ENCODE measurements at regions not wholly inside any gene's neighbourhood (a gene's known extent, or its start where the extent isn't known, plus 50 kb on each side); places are given as distances from the start of the nearest gene placed in this dataset.

GRCh38 chr6:33959329-33959651 is 155.5 kb upstream of the MLN start:
- Histone ChIP-seq H3K27me3 (no peaks in the 10 kb centered on the region), H3K9me3 (no peaks in the 10 kb centered on the region), H3K36me3 (no peaks in the 10 kb centered on the region), H3K4me1 (no peaks in the 10 kb centered on the region), H3K4me3 (no peak overlapping the region), H3K27ac (no peak overlapping the region)
- no peak for TF ChIP-seq CTCF (IDR thresholded peaks at IDR 0.05)
- no peak for TF ChIP-seq POLR2A (IDR thresholded peaks at IDR 0.05)
- no peak for TF ChIP-seq POLR2AphosphoS5 (IDR thresholded peaks at IDR 0.05)
- no peak for DNase-seq (ENCODE audit: low spot score in 2 of 2)
- intact Hi-C loops (cut with DNase I; ENCODE audit: low total_unique reads), result no loop called here

- Histone ChIP-seq H3K4me1 (no peaks in the 10 kb centered on the region), H3K9me3 (no peaks in the 10 kb centered on the region), H3K36me3 (no peaks in the 10 kb centered on the region), H3K27ac (no peak overlapping the region), H3K27me3 (no peaks in the 10 kb centered on the region), H3K4me3 (no peak overlapping the region)
- no peak for DNase-seq (ENCODE audit: low spot score in 2 of 2)
- TF ChIP-seq POLR2AphosphoS5 (IDR thresholded peaks at IDR 0.05) (no peak), CTCF (IDR thresholded peaks at IDR 0.05) (no peak), POLR2A (IDR thresholded peaks at IDR 0.05) (no peak)
- intact Hi-C loops (cut with DNase I; ENCODE audit: low total_unique reads), result no loop called here
These were observed 154.9 kb upstream of the MLN start for GRCh38 chr6:33958526-33959328.

GRCh38 chr6:33957892-33958525 is 154.2 kb upstream of the MLN start:
- Histone ChIP-seq H3K36me3 (no peaks in the 10 kb centered on the region), H3K27me3 (no peaks in the 10 kb centered on the region), H3K4me1 (no peaks in the 10 kb centered on the region), H3K9me3 (no peaks in the 10 kb centered on the region), H3K4me3 (no peak overlapping the region), H3K27ac (no peak overlapping the region)
- DNase-seq (ENCODE audit: low spot score in 2 of 2), result no peak
- intact Hi-C loops (cut with DNase I; ENCODE audit: low total_unique reads), result no loop called here
- TF ChIP-seq POLR2A (IDR thresholded peaks at IDR 0.05), result no peak
- no peak for TF ChIP-seq POLR2AphosphoS5 (IDR thresholded peaks at IDR 0.05)
- TF ChIP-seq CTCF (IDR thresholded peaks at IDR 0.05), result no peak

DNA sequence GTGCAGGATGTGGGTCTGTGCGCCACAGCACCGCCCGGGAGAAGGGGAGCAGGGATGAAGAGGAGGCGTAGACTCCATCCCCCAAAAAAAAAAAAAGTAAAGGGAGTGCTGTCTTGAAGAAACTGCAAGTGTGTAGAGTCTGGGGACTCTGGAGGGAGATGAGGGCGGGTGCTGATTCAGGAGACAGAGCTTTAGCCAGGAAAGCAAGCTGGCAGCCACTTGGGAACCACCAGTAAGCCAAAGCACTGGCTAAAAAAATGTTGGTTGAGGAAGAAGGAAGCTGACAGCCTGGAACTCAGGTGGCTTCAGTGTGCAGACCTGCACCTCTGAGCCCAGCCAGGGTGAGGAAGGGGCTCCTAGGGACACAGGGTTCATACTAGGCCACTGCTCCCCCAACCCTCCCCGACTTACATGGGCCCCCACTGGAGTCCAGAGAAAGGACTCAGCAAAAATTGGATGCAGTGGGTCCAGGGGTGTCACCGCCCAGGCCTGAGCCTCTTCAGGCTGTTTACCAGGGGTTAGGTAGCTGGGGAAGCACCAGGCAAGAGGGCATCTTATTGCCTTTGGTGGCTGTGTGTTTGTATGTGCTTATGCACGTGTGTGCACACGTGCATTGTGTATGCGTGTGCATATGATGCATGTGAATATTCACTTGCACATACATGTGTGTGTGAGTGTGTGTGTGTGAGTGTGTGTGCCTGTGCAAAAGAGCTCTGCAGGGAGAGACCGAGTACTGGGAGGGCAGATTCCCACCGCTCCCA is 153.5 kb upstream of the MLN start:
- Histone ChIP-seq H3K36me3 (no peaks in the 10 kb centered on the region), H3K4me3 (no peak overlapping the region), H3K27me3 (no peaks in the 10 kb centered on the region), H3K4me1 (no peaks in the 10 kb centered on the region), H3K27ac (no peak overlapping the region), H3K9me3 (no peaks in the 10 kb centered on the region)
- intact Hi-C loops (cut with DNase I; ENCODE audit: low total_unique reads), result no loop called here
- no peak for DNase-seq (ENCODE audit: low spot score in 2 of 2)
- TF ChIP-seq POLR2AphosphoS5 (IDR thresholded peaks at IDR 0.05) (no peak), POLR2A (IDR thresholded peaks at IDR 0.05) (no peak), CTCF (IDR thresholded peaks at IDR 0.05) (no peak)

GRCh38 chr6:33956206-33956605 is 152.4 kb upstream of the MLN start:
- H3K9me3 ChIP-seq, result no peaks in the 10 kb centered on the region
- no peak overlapping the region for H3K4me3 ChIP-seq
- H3K4me1 ChIP-seq, result no peaks in the 10 kb centered on the region
- no peak overlapping the region for H3K27ac ChIP-seq
- no peaks in the 10 kb centered on the region for H3K36me3 ChIP-seq
- intact Hi-C loops (cut with DNase I; ENCODE audit: low total_unique reads), result no loop called here
- DNase-seq (ENCODE audit: low spot score in 2 of 2), result no peak
- no peak for TF ChIP-seq CTCF (IDR thresholded peaks at IDR 0.05)
- no peak for TF ChIP-seq POLR2A (IDR thresholded peaks at IDR 0.05)
- no peak for TF ChIP-seq POLR2AphosphoS5 (IDR thresholded peaks at IDR 0.05)
- no peaks in the 10 kb centered on the region for H3K27me3 ChIP-seq

Data from breast epithelium (tissue), 4 donors.